ENCODE measurements at regions not wholly inside any gene's neighbourhood (a gene's known extent, or its start where the extent isn't known, plus 50 kb on each side); places are given as distances from the start of the nearest gene placed in this dataset.
"Not testable (repeated sequence)": the region's sequence is repeated elsewhere in the genome, so short reads cannot be mapped to it uniquely, and the experiment has no call there.

DNA sequence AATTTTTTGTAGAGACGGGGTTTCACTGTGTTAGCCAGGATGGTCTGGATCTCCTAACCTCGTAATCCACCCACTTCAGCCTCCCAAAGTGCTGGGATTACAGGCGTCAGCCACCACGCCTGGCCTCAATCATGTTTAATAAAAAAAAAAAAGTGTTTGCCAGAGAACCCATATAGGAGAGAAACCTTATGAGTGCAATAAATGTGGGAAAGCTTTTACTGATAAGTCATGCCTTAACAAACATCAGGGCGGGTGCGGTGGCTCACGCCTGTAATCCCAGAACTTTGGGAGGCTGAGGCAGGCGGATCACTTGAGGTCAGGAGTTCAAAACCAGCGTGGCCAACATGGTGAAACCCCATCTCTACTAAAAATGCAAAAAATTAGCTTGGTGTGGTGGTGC, 110.9 kb upstream of the PPP2R5A start:
- TF ChIP-seq, protein P1, sequence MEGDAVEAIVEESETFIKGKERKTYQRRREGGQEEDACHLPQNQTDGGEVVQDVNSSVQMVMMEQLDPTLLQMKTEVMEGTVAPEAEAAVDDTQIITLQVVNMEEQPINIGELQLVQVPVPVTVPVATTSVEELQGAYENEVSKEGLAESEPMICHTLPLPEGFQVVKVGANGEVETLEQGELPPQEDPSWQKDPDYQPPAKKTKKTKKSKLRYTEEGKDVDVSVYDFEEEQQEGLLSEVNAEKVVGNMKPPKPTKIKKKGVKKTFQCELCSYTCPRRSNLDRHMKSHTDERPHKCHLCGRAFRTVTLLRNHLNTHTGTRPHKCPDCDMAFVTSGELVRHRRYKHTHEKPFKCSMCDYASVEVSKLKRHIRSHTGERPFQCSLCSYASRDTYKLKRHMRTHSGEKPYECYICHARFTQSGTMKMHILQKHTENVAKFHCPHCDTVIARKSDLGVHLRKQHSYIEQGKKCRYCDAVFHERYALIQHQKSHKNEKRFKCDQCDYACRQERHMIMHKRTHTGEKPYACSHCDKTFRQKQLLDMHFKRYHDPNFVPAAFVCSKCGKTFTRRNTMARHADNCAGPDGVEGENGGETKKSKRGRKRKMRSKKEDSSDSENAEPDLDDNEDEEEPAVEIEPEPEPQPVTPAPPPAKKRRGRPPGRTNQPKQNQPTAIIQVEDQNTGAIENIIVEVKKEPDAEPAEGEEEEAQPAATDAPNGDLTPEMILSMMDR (IDR thresholded peaks at IDR 0.05), result not testable (repeated sequence)
- TF ChIP-seq POLR2A (IDR thresholded peaks at IDR 0.05), result not testable (repeated sequence)
